ENCODE measurements at regions not wholly inside any gene's neighbourhood (a gene's known extent, or its start where the extent isn't known, plus 50 kb on each side); places are given as distances from the start of the nearest gene placed in this dataset.
"Not testable (repeated sequence)": the region's sequence is repeated elsewhere in the genome, so short reads cannot be mapped to it uniquely, and the experiment has no call there.

- DNase-seq: no peak
Observed at GRCh38 chr5:144742361-144742760, 571.7 kb downstream of the KCTD16 start.

GRCh38 chr5:144731786-144732185, 561.1 kb downstream of the KCTD16 start:
- DNase-seq: no peak

GRCh38 chr5:144712090-144712489, 541.4 kb downstream of the KCTD16 start:
- DNase-seq: no peak

- no peak for DNase-seq
Observed at GRCh38 chr5:144711172-144711571, 540.5 kb downstream of the KCTD16 start.

GRCh38 chr5:144710637-144711036, 540.0 kb downstream of the KCTD16 start:
- DNase-seq: no peak

DNA sequence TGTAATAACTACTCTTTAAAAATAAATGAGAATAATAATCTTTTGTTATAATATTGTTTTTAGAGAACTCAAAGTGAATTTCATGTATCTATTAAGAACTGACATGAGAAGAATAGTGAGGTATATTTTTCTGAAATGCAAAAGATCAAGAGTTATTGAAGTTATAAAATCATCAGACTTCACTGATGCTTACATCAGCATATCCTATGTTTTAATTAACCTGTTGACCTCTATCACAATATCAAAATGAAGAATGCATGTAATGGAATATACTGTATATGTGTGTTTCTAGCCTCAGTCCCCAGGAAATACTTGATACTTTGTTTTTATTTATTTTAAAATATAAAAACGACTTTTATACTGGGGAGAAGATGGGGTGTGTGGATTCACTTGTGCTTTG, 533.1 kb downstream of the KCTD16 start:
- DNase-seq: no peak

DNA sequence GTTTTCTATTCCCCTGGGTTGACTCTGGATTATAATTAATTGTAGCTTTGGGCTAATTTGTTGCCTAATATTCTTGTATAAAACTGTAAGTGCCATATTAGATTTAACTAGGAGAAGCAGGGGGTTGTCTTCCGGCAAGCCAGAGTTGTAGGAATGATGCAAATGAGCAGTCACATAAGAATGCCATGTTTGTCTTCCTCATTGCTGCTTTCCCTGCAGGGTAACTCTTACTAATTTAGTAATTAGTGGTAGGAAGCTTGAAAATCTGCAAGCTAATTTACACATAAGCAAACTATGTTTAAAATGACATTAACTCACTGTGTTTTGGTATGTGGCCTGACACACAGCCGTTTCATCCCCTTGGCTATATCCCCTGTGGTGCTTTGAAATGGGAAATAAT, 527.8 kb downstream of the KCTD16 start:
- no peak for DNase-seq

DNA sequence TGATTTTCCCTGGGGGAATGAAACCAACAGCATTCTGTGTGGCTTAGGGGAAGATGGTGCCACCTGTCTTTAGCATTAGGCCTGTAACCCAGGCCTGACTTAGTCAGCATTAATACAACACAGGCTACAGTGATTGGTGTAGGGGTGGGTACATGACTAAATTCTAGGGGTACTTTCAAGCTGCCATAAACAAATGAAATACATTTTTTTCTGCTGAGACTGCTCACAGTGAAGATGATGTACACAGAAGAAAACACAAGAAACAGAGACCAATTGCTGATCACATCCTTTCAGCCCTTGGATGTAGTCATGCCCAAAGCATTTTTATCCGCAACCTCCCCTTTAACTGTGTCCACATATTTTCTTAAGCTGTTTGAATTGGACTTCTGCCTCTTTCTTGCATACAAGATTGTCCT, 527.2 kb downstream of the KCTD16 start:
- no peak for DNase-seq

DNA sequence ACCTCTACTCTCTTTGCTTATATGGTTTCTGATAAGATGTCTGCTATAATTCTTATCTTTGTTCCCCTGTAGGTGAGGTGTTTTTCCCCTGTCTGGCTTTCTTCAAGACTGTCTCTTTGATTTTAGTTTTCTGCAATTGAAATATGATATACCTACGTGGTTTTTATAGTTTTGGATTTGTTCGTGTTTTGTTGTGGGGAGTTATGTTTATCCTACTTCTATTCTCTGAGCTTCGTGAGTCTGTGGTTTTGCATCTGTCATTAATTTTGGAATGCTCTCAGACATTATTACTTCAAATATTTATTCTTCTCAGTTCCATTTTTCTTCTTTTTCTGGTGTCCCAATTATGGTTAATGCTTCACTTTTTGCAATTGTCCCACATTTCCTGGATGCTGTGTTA, 521.3 kb downstream of the KCTD16 start:
- no peak for DNase-seq

GRCh38 chr5:144684899-144685298, 514.2 kb downstream of the KCTD16 start:
- no peak for DNase-seq

DNA sequence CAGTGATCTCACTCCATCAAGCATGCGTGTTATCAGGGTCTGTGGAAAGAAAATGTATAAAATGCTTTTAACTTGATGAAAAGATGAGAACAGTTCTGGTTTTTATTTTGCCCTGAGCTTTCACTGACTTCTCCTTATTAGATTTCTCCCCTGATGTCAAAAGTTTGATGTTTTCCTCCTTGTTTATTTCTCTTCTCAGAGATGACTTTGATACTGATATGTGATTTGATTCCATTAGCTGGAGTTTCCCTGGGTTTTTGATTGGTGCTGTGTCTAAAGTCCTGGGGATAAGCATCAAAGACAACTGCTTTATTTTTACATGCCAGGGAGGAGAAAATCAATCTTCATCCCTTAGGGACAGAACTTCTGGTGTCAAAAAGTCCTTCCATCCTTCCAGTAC, 510.0 kb downstream of the KCTD16 start:
- no peak for DNase-seq

- no peak for DNase-seq
Observed at GRCh38 chr5:144671066-144671465, 500.4 kb downstream of the KCTD16 start.

DNA sequence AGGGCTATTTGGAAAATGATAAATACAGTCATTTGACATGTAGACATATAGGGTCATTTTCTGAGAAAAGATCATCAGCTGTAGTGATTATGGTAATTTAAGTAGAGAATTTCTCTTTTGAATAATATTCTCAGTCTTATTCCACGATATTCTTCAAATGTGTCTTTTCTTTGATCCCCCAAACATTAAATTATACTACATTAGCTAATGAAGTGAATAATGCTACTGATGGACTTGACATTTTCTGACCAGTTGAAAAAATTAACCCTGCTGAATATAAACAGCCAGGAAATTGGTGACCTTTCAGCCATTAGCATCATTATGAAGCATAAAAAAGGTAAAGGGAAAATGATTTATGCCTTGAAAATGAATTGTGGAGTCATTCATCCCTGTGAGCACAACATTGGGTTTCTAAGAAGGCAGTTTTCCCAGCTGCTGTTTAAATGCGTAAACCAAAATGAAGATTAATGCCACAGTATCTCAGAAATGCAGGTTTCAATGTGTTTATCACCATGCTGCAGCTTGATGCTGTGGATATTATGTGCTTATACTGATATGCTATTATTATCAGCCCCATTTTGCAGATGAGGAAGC, 489.1 kb downstream of the KCTD16 start:
- DNase-seq: no peak

DNA sequence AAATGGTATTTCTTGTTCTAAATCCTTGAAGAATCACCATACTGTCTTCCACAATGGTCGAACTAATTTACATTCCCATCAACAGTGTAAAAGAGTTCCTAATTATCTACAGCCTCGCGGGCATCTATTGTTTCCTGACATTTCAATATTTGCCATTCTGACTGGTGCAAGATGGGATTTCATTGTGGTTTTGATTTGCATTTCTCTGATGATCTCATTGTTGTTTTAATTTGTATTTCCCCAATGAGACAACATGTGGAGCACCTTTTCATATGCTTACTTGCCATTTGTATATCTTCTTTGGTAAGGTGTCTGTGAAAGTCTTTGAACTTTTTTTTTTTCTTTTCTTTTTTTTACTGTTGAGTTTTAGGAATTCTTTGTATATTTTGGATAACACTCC, 473.6 kb downstream of the KCTD16 start:
- no peak for DNase-seq

- no peak for DNase-seq
Observed at GRCh38 chr5:144638787-144639186, 468.1 kb downstream of the KCTD16 start.

- DNase-seq: no peak
Observed at GRCh38 chr5:144634138-144634537, 463.5 kb downstream of the KCTD16 start.

- no peak for DNase-seq
Observed at GRCh38 chr5:144598451-144599068, 427.9 kb downstream of the KCTD16 start.

DNA sequence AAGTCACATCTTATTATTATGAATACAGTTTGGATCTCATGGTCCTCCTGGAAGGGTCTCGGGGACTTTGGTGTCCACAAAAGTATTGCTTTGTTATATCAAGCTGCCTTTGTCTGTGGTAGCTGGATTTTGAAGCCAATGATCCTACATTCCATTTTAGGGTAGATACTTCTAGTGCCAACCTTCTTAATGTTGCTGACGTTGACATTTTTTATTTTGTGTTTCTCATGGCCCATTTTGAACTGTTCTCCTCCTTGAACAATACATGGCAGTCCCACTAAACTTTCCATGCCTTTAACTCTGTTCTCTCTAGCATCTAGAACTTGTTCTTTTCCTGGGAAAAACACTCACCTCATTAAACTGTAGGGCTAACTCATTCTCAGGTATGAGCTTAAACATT, 425.8 kb downstream of the KCTD16 start:
- DNase-seq: no peak

GRCh38 chr5:144594919-144595318, 424.2 kb downstream of the KCTD16 start:
- no peak for DNase-seq

DNA sequence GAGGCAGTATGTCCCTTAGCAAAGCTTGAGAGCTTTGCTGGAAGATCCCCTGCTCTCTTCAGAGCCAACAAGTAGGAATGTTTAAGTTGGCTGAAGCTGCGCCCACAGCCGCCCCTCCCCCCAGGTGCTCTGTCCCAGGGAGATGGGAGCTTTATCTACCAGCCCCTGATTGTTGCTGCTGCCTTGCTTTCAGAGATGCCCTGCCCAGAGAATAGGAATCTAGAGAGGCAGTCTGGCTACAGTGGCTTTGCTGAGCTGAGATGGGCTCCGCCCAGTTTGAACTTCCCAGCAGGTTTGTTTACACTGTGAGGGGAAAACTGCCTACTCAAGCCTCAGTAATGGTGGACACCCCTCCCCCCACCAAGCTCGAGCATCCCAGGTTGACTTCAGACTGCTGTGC, 423.6 kb downstream of the KCTD16 start:
- not testable (repeated sequence) for DNase-seq

GRCh38 chr5:144585681-144586080, 415.0 kb downstream of the KCTD16 start:
- DNase-seq: no peak

GRCh38 chr5:144583541-144584449, 413.1 kb downstream of the KCTD16 start:
- DNase-seq: no peak

GRCh38 chr5:144582066-144582465, 411.4 kb downstream of the KCTD16 start:
- no peak for DNase-seq

DNA sequence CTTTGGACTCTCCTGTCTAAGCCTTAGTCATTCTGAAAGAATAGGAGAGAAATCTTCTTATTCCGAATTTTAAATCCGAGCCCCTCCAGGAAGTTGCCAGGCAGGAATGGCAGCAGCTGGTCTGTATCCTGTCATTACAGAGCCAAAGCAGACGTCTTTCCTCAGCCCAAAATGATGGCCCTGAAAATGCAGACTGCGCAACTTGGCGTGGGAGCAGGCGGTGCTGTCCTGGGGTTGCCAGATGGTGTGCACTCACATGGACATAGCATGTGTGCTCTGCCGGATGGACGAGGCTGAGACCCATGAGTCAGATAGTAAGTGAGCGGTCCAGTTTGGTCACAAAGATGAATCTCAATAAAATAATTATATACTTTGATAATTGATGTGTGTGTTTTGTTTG, 410.4 kb downstream of the KCTD16 start:
- DNase-seq: no peak
